ENCODE measurements at regions not wholly inside any gene's neighbourhood (a gene's known extent, or its start where the extent isn't known, plus 50 kb on each side); places are given as distances from the start of the nearest gene placed in this dataset.

- H2BK5ac ChIP-seq (ENCODE audit: insufficient read length, low read length) = no peak overlapping the region
- DNase-seq = no peak
- no peak overlapping the region for H3K56ac ChIP-seq (ENCODE audit: insufficient read length, low read depth, low read length)
- Mint-ChIP-seq H3K27me3 (ENCODE audit: low read depth) (peaks cover 48% of the 10 kb centered on the region), H3K27ac (peak overlapping the region in 1 of 3 experiments; percentile 52; a peak in 1 of 7 replicates), H3K4me1 (peaks cover 36 to 42% of the 10 kb centered on the region in 2 experiments), H3K4me3 (no peak overlapping the region), H3K36me3 (ENCODE audit: insufficient read depth in 1 of 3, low read depth in 3 of 3) (no peaks in the 10 kb centered on the region), H3K9me3 (0 out of 5 replicates have a peak, but pooled peaks cover 0 to under 1% of the 10 kb centered on the region in 2 experiments)
- no peak overlapping the region for H3K4me2 ChIP-seq (ENCODE audit: insufficient read depth, insufficient read length, low read length)
- no peaks in the 10 kb centered on the region for H4K20me1 ChIP-seq (ENCODE audit: control insufficient read depth, insufficient read depth, insufficient read length)
- no peak overlapping the region for H3T11ph ChIP-seq (ENCODE audit: low read length)
- H4K5ac ChIP-seq (ENCODE audit: insufficient read length, low read depth, low read length) = no peak overlapping the region
- H3K27me3 ChIP-seq (ENCODE audit: insufficient read depth, low read length) = 0 out of 2 replicates have a peak, but pooled peaks cover 2% of the 10 kb centered on the region
- no peak overlapping the region for H2BK120ac ChIP-seq (ENCODE audit: low read depth, low read length, poor library complexity, severe bottlenecking)
- H3K79me1 ChIP-seq (ENCODE audit: insufficient read depth, low read depth, low read length, poor library complexity, severe bottlenecking) = no peaks in the 10 kb centered on the region
- H3K23me2 ChIP-seq (ENCODE audit: insufficient read length, low read depth, low read length, poor library complexity, severe bottlenecking) = no peaks in the 10 kb centered on the region
- no peak overlapping the region for H2AK5ac ChIP-seq (ENCODE audit: insufficient read length, low read length)
- TF ChIP-seq, protein P1, sequence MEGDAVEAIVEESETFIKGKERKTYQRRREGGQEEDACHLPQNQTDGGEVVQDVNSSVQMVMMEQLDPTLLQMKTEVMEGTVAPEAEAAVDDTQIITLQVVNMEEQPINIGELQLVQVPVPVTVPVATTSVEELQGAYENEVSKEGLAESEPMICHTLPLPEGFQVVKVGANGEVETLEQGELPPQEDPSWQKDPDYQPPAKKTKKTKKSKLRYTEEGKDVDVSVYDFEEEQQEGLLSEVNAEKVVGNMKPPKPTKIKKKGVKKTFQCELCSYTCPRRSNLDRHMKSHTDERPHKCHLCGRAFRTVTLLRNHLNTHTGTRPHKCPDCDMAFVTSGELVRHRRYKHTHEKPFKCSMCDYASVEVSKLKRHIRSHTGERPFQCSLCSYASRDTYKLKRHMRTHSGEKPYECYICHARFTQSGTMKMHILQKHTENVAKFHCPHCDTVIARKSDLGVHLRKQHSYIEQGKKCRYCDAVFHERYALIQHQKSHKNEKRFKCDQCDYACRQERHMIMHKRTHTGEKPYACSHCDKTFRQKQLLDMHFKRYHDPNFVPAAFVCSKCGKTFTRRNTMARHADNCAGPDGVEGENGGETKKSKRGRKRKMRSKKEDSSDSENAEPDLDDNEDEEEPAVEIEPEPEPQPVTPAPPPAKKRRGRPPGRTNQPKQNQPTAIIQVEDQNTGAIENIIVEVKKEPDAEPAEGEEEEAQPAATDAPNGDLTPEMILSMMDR (conservative IDR thresholded peaks at IDR 0.05) = no peak
- H3K27ac ChIP-seq (ENCODE audit: insufficient read length, low read depth, low read length) = no peak overlapping the region
- H3K4me1 ChIP-seq (ENCODE audit: insufficient read depth, low read length) = no peaks in the 10 kb centered on the region
- H4K8ac ChIP-seq (replicated peaks; ENCODE audit: insufficient read length, low read depth, low read length) = no peak overlapping the region
- no peaks in the 10 kb centered on the region for H3K79me2 ChIP-seq (ENCODE audit: insufficient read depth, low read length)
- no peaks in the 10 kb centered on the region for H3K9me3 ChIP-seq (ENCODE audit: control insufficient read depth, low read depth, low read length)
- no peak overlapping the region for H2AFZ ChIP-seq (ENCODE audit: low read length)
- H3K18ac ChIP-seq (ENCODE audit: insufficient read length, low read depth, low read length) = no peak overlapping the region
- WGBS (ENCODE audit: extremely low coverage, insufficient read length, low lambda C conversion rate) = no CpG with 5 or more reads among the region's 4 CpGs
- no peak overlapping the region for H4K91ac ChIP-seq (ENCODE audit: insufficient read length, low read depth, low read length)
- H2BK12ac ChIP-seq (ENCODE audit: insufficient read length, low read depth, low read length) = no peak overlapping the region
- H3K4ac ChIP-seq (ENCODE audit: low read depth, low read length) = no peak overlapping the region
- H3K14ac ChIP-seq (ENCODE audit: insufficient read depth, low read length) = no peak overlapping the region
- no peak overlapping the region for H2BK20ac ChIP-seq (ENCODE audit: low read depth, low read length, poor library complexity, severe bottlenecking)
- H3K9ac ChIP-seq (ENCODE audit: extremely low read depth, insufficient read length, low read length) = no peak overlapping the region
- no peak overlapping the region for H2BK15ac ChIP-seq (ENCODE audit: low read depth, low read length)
- H3K23ac ChIP-seq (ENCODE audit: insufficient read length, low read depth, low read length) = no peak overlapping the region
Measured at GRCh38 chr9:97772145-97772544, 75.0 kb upstream of the XPA start.
